Cardiac muscle cell (in vitro differentiated cells and primary cell): ENCODE measurements at regions not wholly inside any gene's neighbourhood (a gene's known extent, or its start where the extent isn't known, plus 50 kb on each side); places are given as distances from the start of the nearest gene placed in this dataset.
A peak's percentile ranks its signal among the peaks of the same experiment; 100 is the strongest.

Experiments used
- DNase-seq, 2 donors: peaks; one replicate each; pipeline versions ENCODE4 v3.0.0 to v3.0.0-alpha.2; 2010 to 2017; ENCODE audit warnings: low read depth in 1 of 2, low spot score in 1 of 2
- H3K27ac ChIP-seq: fragments of 200-600 bp; sonication (generic); 2 replicates; pipeline ENCODE4 v1.5.1; 2016
- H3K27me3 ChIP-seq: fragments of 200-600 bp; sonication (generic); 2 replicates; pipeline ENCODE4 v1.6.0; 2016; ENCODE audit warnings: control low read depth
- H3K36me3 ChIP-seq: fragments of 200-600 bp; sonication (generic); 2 replicates; pipeline ENCODE4 v1.5.1; 2016; ENCODE audit warnings: control low read depth
- H3K4me1 ChIP-seq: fragments of 200-600 bp; sonication (generic); 2 replicates; pipeline ENCODE4 v1.8.1; 2017; ENCODE audit warnings: low read depth, mild to moderate bottlenecking, mixed run types
- H3K4me3 ChIP-seq: fragments of 200-600 bp; sonication (generic); 2 replicates; pipeline ENCODE4 v1.5.1; 2016; ENCODE audit warnings: mild to moderate bottlenecking
- H3K9me3 ChIP-seq: fragments of 200-600 bp; sonication (generic); 2 replicates; pipeline ENCODE4 v1.5.1; 2017; ENCODE audit warnings: low read depth, mild to moderate bottlenecking, control low read depth
- TF ChIP-seq, protein P1 (sequence below): IDR thresholded peaks from 2 replicates; pipeline ENCODE4 v1.5.1; 2012; ENCODE audit warnings: low read depth, mild to moderate bottlenecking, low read length

DNA sequence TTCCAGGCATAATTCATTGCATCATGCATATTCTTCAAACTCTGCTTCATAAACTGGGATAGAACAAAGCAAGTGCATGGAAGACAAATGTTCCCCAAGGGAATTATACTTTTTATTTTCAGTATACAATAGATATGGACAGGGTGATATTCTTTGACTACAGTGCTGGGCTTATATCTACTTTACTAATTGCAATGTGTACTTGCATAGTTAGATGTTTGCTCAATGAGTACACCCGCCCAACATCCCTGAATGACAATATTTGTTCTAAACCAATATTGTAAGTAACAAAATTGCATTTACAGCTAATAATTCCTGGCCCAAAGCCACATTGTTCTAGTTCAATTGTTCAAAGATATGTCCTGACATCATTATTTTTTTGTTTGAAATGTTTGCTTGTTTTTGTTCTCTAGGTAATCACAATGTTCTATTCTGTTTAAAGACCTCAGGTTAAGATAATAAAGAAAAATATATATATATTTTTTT lies 171.4 kb downstream of the PTN start:
- H3K9me3 ChIP-seq: no peaks in the 10 kb centered on the region
- H3K4me3 ChIP-seq: no peak overlapping the region
- TF ChIP-seq, protein P1, sequence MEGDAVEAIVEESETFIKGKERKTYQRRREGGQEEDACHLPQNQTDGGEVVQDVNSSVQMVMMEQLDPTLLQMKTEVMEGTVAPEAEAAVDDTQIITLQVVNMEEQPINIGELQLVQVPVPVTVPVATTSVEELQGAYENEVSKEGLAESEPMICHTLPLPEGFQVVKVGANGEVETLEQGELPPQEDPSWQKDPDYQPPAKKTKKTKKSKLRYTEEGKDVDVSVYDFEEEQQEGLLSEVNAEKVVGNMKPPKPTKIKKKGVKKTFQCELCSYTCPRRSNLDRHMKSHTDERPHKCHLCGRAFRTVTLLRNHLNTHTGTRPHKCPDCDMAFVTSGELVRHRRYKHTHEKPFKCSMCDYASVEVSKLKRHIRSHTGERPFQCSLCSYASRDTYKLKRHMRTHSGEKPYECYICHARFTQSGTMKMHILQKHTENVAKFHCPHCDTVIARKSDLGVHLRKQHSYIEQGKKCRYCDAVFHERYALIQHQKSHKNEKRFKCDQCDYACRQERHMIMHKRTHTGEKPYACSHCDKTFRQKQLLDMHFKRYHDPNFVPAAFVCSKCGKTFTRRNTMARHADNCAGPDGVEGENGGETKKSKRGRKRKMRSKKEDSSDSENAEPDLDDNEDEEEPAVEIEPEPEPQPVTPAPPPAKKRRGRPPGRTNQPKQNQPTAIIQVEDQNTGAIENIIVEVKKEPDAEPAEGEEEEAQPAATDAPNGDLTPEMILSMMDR: no peak
- no peaks in the 10 kb centered on the region for H3K36me3 ChIP-seq
- H3K4me1 ChIP-seq: peaks cover 4% of the 10 kb centered on the region
- no peaks in the 10 kb centered on the region for H3K27me3 ChIP-seq
- no peak overlapping the region for H3K27ac ChIP-seq
- no peak for DNase-seq

DNA sequence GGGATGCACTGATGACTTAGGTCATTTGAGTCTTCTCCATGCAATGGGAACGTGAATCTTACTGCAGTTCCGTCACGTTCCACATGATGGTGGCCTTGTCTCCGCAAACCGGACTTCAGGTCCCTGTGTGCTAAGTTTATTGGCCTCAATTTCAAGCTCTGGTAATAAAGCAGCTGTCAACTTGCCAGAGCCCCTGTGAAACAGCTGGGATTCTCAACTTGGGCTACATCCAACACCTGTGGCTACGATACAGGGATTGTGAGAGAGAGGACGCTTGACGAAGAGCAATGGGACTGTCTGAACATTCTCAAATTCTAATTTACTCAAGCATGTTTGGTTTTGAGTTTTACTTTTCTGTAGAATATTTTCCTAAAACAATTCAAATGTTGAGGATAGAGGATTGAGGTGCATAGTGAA lies 174.2 kb downstream of the PTN start:
- Histone ChIP-seq H3K9me3 (no peaks in the 10 kb centered on the region), H3K27me3 (no peaks in the 10 kb centered on the region), H3K4me1 (peaks cover 4% of the 10 kb centered on the region), H3K36me3 (no peaks in the 10 kb centered on the region), H3K4me3 (no peak overlapping the region), H3K27ac (no peak overlapping the region)
- peak; percentile 82 to 86 for DNase-seq
- TF ChIP-seq, protein P1: peak; percentile 82

DNA sequence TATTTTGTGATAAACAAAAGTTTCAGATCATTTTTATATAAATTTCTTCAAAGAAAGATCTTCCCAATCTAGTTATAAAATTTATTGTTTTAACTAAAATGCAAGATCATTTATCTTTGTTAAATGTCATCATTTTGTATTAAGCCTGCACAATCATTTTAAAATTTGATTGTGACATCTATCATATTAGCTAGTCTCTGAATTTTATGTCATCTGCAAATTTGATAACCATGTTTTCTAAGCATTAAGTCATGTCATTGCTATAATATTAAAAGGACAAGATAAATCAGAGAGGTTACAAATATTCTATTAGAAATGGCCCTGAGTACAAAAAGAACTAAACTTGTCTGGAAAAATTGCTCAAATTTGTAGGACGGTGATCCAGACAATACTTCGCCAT lies 175.9 kb downstream of the PTN start:
- no peak overlapping the region for H3K4me3 ChIP-seq
- peaks cover 4% of the 10 kb centered on the region for H3K4me1 ChIP-seq
- DNase-seq: no peak
- no peaks in the 10 kb centered on the region for H3K9me3 ChIP-seq
- H3K36me3 ChIP-seq: no peaks in the 10 kb centered on the region
- H3K27me3 ChIP-seq: no peaks in the 10 kb centered on the region
- TF ChIP-seq, protein P1: no peak
- H3K27ac ChIP-seq: no peak overlapping the region

DNA sequence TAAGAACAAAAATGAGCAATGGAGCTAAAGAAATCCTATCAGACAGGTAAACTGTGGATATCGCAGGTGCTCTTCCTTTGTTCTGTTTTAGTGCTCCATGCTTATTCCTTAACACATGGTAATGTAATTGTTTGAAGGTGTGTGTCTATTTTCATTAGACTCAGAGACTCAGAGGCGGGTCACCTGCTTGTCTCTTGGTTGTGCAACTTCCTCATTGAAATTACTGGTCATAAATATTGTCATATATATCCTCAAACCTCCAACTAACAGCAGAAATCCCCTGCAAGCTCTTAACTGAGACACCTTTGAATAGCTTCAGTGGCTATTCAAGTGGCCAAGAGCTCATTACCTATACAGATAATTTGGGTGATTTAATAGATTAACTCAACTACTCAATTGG lies 177.2 kb downstream of the PTN start:
- no peak overlapping the region for H3K4me3 ChIP-seq
- no peak overlapping the region for H3K27ac ChIP-seq
- DNase-seq: no peak
- TF ChIP-seq, protein P1: no peak
- no peaks in the 10 kb centered on the region for H3K27me3 ChIP-seq
- no peaks in the 10 kb centered on the region for H3K36me3 ChIP-seq
- H3K4me1 ChIP-seq: peaks cover 4% of the 10 kb centered on the region
- no peaks in the 10 kb centered on the region for H3K9me3 ChIP-seq

DNA sequence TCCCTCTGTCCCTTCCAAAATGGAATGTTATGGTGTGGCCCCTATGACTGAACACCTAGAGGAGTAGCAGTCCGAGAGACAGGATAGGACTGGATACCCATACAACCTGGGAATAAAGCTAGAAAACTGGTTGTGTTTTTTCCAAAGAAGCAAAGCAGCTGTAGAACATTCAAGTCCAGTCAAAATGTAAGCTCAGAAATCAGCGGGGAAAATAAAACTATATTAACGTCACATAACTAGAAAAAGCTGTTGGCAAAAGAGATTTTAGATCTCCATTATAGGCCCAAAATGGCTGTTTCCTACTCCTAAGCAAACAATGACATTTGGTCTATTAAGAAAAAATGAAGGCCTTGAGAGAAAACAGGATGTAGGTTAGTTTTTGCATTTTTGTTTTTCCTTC lies 177.7 kb downstream of the PTN start:
- no peak overlapping the region for H3K27ac ChIP-seq

More for the DNA sequence above, 177.7 kb downstream of the PTN start:
- H3K36me3 ChIP-seq: no peaks in the 10 kb centered on the region
- H3K9me3 ChIP-seq: no peaks in the 10 kb centered on the region
- no peak overlapping the region for H3K4me3 ChIP-seq
- TF ChIP-seq, protein P1: no peak
- no peaks in the 10 kb centered on the region for H3K27me3 ChIP-seq
- DNase-seq: no peak
- H3K4me1 ChIP-seq: peaks cover 4% of the 10 kb centered on the region
